OCI-LY1 (cell line): ENCODE measurements at regions not wholly inside any gene's neighbourhood (a gene's known extent, or its start where the extent isn't known, plus 50 kb on each side); places are given as distances from the start of the nearest gene placed in this dataset.

Source experiments
- H2AFZ ChIP-seq: fragments of 200-600 bp; sonication (generic), shearing (Covaris generic); 2 replicates; pipeline ENCODE4 v1.6.0; 2014; ENCODE audit warnings: antibody characterized with exemption, mild to moderate bottlenecking, low read length
- H3F3A ChIP-seq: fragments of 200-600 bp; sonication (generic), shearing (Covaris generic); 2 replicates; pipeline ENCODE4 v1.6.0; 2014; ENCODE audit warnings: mild to moderate bottlenecking, antibody characterized with exemption, low read length, moderate library complexity; ENCODE audit not compliant: insufficient read depth
- H3K27ac ChIP-seq: fragments of 200-600 bp; sonication (generic); 2 replicates; pipeline ENCODE4 v1.5.1; 2014; ENCODE audit warnings: low read length, mixed run types, mild to moderate bottlenecking, low read depth; ENCODE audit not compliant: poor library complexity, severe bottlenecking
- H3K27me3 ChIP-seq: fragments of 200-600 bp; sonication (generic); 2 replicates; pipeline ENCODE4 v1.6.0; 2014; ENCODE audit warnings: antibody characterized with exemption, mild to moderate bottlenecking, low read length, moderate library complexity; ENCODE audit not compliant: insufficient read depth
- H3K36me3 ChIP-seq: fragments of 200-600 bp; sonication (generic); 2 replicates; pipeline ENCODE4 v1.6.1; 2014; ENCODE audit warnings: mild to moderate bottlenecking, antibody characterized with exemption, low read length, moderate library complexity, mixed read lengths; ENCODE audit not compliant: insufficient read depth
- H3K4me1 ChIP-seq: fragments of 200-600 bp; sonication (generic); 2 replicates; pipeline ENCODE4 v1.5.1; 2014; ENCODE audit warnings: mild to moderate bottlenecking, low read length, moderate library complexity; ENCODE audit not compliant: insufficient read depth, severe bottlenecking
- H3K4me2 ChIP-seq: fragments of 200-600 bp; sonication (generic), shearing (Covaris generic); 2 replicates; pipeline ENCODE4 v1.6.1; 2014; ENCODE audit warnings: low read length
- H3K4me3 ChIP-seq: fragments of 200-600 bp; sonication (generic); 2 replicates; pipeline ENCODE4 v1.5.1; 2014; ENCODE audit warnings: low read length, low read depth, mild to moderate bottlenecking, mixed read lengths; ENCODE audit not compliant: poor library complexity, severe bottlenecking
- H3K79me2 ChIP-seq: fragments of 200-600 bp; shearing (Covaris generic); 2 replicates; pipeline ENCODE4 v1.6.1; 2016; ENCODE audit warnings: mixed run types, low read length, mixed read lengths; ENCODE audit not compliant: insufficient read depth
- H3K9ac ChIP-seq: fragments of 200-600 bp; sonication (generic), shearing (Covaris generic); 2 replicates; pipeline ENCODE4 v1.6.1; 2014; ENCODE audit warnings: mild to moderate bottlenecking, low read length, mixed read lengths
- H3K9me2 ChIP-seq: fragments of 200-600 bp; sonication (generic), shearing (Covaris generic); 2 replicates; pipeline ENCODE4 v1.6.1; 2014; ENCODE audit warnings: low read depth, mild to moderate bottlenecking, low read length, mixed read lengths
- H3K9me3 ChIP-seq: fragments of 200-600 bp; shearing (Covaris generic); 2 replicates; pipeline ENCODE4 v1.6.1; 2014; ENCODE audit warnings: low read length, mixed read lengths
- H4K20me1 ChIP-seq: fragments of 200-600 bp; sonication (generic), shearing (Covaris generic); 2 replicates; pipeline ENCODE4 v1.6.0; 2016; ENCODE audit warnings: mild to moderate bottlenecking, low read length; ENCODE audit not compliant: insufficient read depth
- EZH2 ChIP-seq: fragments of 200-600 bp; sonication (generic), shearing (Covaris generic); IDR thresholded peaks from 2 replicates; pipeline ENCODE4 v1.8.0; 2017; ENCODE audit warnings: borderline replicate concordance, mixed run types, mild to moderate bottlenecking, antibody characterized with exemption, low read length, moderate library complexity, mixed read lengths
- TF ChIP-seq, protein P1 (sequence below): fragments of 200-600 bp; sonication (generic), shearing (Covaris generic); IDR thresholded peaks from 2 replicates; pipeline ENCODE4 v1.5.1; 2017; ENCODE audit warnings: mild to moderate bottlenecking, antibody characterized with exemption, low read length, moderate library complexity, mixed read lengths

GRCh38 chr17:79399610-79400144 lies 211.2 kb downstream of the RBFOX3 start:
- H3K4me1 ChIP-seq = no peaks in the 10 kb centered on the region
- H4K20me1 ChIP-seq = no peaks in the 10 kb centered on the region
- H3K27ac ChIP-seq = no peak overlapping the region
- H3K9ac ChIP-seq = no peak overlapping the region
- H3K79me2 ChIP-seq = no peaks in the 10 kb centered on the region
- no peak for TF ChIP-seq EZH2
- TF ChIP-seq, protein P1, sequence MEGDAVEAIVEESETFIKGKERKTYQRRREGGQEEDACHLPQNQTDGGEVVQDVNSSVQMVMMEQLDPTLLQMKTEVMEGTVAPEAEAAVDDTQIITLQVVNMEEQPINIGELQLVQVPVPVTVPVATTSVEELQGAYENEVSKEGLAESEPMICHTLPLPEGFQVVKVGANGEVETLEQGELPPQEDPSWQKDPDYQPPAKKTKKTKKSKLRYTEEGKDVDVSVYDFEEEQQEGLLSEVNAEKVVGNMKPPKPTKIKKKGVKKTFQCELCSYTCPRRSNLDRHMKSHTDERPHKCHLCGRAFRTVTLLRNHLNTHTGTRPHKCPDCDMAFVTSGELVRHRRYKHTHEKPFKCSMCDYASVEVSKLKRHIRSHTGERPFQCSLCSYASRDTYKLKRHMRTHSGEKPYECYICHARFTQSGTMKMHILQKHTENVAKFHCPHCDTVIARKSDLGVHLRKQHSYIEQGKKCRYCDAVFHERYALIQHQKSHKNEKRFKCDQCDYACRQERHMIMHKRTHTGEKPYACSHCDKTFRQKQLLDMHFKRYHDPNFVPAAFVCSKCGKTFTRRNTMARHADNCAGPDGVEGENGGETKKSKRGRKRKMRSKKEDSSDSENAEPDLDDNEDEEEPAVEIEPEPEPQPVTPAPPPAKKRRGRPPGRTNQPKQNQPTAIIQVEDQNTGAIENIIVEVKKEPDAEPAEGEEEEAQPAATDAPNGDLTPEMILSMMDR = no peak
- H3F3A ChIP-seq = no peaks in the 10 kb centered on the region
- no peak overlapping the region for H3K4me2 ChIP-seq
- H3K9me3 ChIP-seq = no peaks in the 10 kb centered on the region
- H3K36me3 ChIP-seq = no peaks in the 10 kb centered on the region
- H2AFZ ChIP-seq = no peak overlapping the region
- no peaks in the 10 kb centered on the region for H3K27me3 ChIP-seq
- no peak overlapping the region for H3K4me3 ChIP-seq
- H3K9me2 ChIP-seq = no peaks in the 10 kb centered on the region

DNA sequence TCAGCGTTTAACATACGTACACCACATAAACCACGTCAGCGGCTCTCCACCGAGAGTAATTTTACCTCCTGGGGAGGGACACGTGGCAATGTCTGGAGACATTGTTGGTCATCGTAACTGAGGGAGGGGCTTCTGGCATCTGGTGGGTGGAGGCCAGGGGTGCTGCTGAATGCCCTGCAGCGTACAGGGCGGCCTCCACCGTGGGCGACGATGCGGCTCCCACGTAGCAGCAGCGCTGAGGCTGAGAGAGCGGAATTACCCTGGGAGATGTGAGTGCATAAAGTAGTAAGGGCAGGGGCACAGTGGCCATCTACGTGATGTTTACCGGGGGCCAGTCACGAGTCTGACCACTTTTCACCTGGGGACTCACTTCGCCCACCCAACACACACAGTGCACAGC lies 212.4 kb downstream of the RBFOX3 start:
- Histone ChIP-seq H2AFZ (no peak overlapping the region), H3K9me3 (no peaks in the 10 kb centered on the region), H3K27ac (no peak overlapping the region), H3K9ac (no peak overlapping the region), H3K27me3 (no peaks in the 10 kb centered on the region), H4K20me1 (no peaks in the 10 kb centered on the region), H3K36me3 (no peaks in the 10 kb centered on the region), H3K4me2 (no peak overlapping the region), H3K4me1 (no peaks in the 10 kb centered on the region), H3F3A (no peaks in the 10 kb centered on the region), H3K4me3 (no peak overlapping the region), H3K9me2 (no peaks in the 10 kb centered on the region), H3K79me2 (no peaks in the 10 kb centered on the region)
- TF ChIP-seq, protein P1 = no peak
- no peak for TF ChIP-seq EZH2

DNA sequence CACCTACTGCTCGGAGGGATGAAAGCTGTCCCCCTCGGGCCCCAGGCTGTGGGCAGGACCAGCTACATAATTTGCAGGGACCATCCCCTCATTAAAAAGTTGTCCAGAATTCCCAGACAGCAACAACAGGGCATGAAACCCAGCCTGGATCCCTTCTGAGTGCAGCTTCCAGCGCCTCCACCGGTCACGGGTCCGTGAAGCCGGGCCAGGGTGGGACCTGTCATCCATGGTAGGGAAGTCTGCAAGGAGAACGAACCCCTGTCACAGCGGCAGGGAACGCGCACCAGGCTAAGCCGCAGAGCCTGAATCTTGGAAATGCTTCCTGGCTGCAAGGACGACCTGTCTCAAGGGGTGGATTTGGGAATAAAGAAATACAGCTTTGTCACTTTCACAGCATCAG lies 214.2 kb downstream of the RBFOX3 start:
- no peaks in the 10 kb centered on the region for H3F3A ChIP-seq
- TF ChIP-seq, protein P1 = no peak
- no peak for TF ChIP-seq EZH2
- H3K27me3 ChIP-seq = peaks cover under 1% of the 10 kb centered on the region; the same call in 1 of the 2 replicates

More for the DNA sequence above, 214.2 kb downstream of the RBFOX3 start:
- no peak overlapping the region for H3K27ac ChIP-seq
- H3K9me2 ChIP-seq = no peaks in the 10 kb centered on the region
- H4K20me1 ChIP-seq = no peaks in the 10 kb centered on the region
- no peak overlapping the region for H3K4me2 ChIP-seq
- H3K79me2 ChIP-seq = no peaks in the 10 kb centered on the region
- no peaks in the 10 kb centered on the region for H3K36me3 ChIP-seq
- H3K9ac ChIP-seq = no peak overlapping the region
- H3K4me1 ChIP-seq = no peaks in the 10 kb centered on the region
- no peak overlapping the region for H3K4me3 ChIP-seq
- no peak overlapping the region for H2AFZ ChIP-seq
- H3K9me3 ChIP-seq = no peaks in the 10 kb centered on the region
